T-cell (primary cell): ENCODE measurements at regions not wholly inside any gene's neighbourhood (a gene's known extent, or its start where the extent isn't known, plus 50 kb on each side); places are given as distances from the start of the nearest gene placed in this dataset.

Experiments
- ATAC-seq, 4 experiments: fragments of 200-7000 bp in 3 of 4; fragments of 150-1000 bp in 1 of 4; cut with Tn5 transposase; replicated peaks in 1 of 4; 1 replicate in 3 of 4; 2 replicates in 1 of 4; pipeline ENCODE4 v1.10.0; 2021; ENCODE audit warnings: moderate library complexity in 3 of 4, mild to moderate bottlenecking in 2 of 4, moderate number of reproducible peaks in 1 of 4
- CTCF ChIA-PET, 2 donors: fragments of 300-600 bp; sonication (Branson Sonifier 250); formaldehyde crosslinking; loops; one replicate each; lab custom pipeline; 2022; ENCODE audit warnings: antibody characterized with exemption in 2 of 2; lab: Charles Lee
- POLR2A ChIA-PET, 2 donors: fragments of 300-600 bp; sonication (Branson Sonifier 250); formaldehyde crosslinking; loops; one replicate each; lab custom pipeline; 2022; ENCODE audit warnings: antibody characterized with exemption in 2 of 2; lab: Charles Lee
- DNase-seq, 35 experiments: peaks; one replicate each; pipeline versions ENCODE4 v3.0.0 to v3.0.0-alpha.2; 2013 to 2023
- H3K27ac ChIP-seq: one replicate; pipeline ENCODE4 v1.5.1; 2013; ENCODE audit warnings: low read length
- H3K27me3 ChIP-seq, 2 experiments: replicated peaks in 1 of 2; 1 replicate in 1 of 2; 2 replicates in 1 of 2; pipeline versions ENCODE4 v1.6.1 to v1.7.0; 2013; ENCODE audit warnings: low read length in 1 of 2, mixed read lengths in 1 of 2; ENCODE audit not compliant: control insufficient read depth in 2 of 2, insufficient read depth in 2 of 2; ENCODE audit errors: extremely low read depth in 1 of 2
- H3K36me3 ChIP-seq, 2 donors: 1 replicate in 1 of 2; 2 replicates in 1 of 2; pipeline versions ENCODE4 v1.6.1 to v1.7.0; 2013; ENCODE audit warnings: low read length in 1 of 2; ENCODE audit not compliant: control insufficient read depth in 2 of 2, insufficient read depth in 1 of 2; ENCODE audit errors: extremely low read depth in 1 of 2
- H3K4me1 ChIP-seq, 2 experiments: 1 replicate in 1 of 2; 2 replicates in 1 of 2; pipeline versions ENCODE4 v1.6.1 to v1.7.0; 2013; ENCODE audit warnings: low read length in 2 of 2, mixed read lengths in 1 of 2; ENCODE audit not compliant: insufficient read depth in 2 of 2, control insufficient read depth in 1 of 2; ENCODE audit errors: extremely low read depth in 1 of 2
- H3K4me3 ChIP-seq, 2 donors: 1 replicate in 1 of 2; 2 replicates in 1 of 2; pipeline versions ENCODE4 v1.5.1 to v1.7.0; 2013; ENCODE audit warnings: mild to moderate bottlenecking in 2 of 2, low read length in 1 of 2, moderate library complexity in 1 of 2; ENCODE audit not compliant: control insufficient read depth in 1 of 2; ENCODE audit errors: extremely low read depth in 1 of 2
- H3K9me3 ChIP-seq: 2 replicates; pipeline ENCODE4 v1.7.0; 2013
- H3K27ac Mint-ChIP-seq, 2 donors: one replicate each; pipeline ENCODE4 v1.8.0; 2020 to 2021; ENCODE audit warnings: mild to moderate bottlenecking in 2 of 2, mixed read lengths in 2 of 2
- H3K27me3 Mint-ChIP-seq, 2 donors: one replicate each; pipeline ENCODE4 v1.8.0; 2021 to 2022; ENCODE audit warnings: mixed read lengths in 2 of 2
- H3K36me3 Mint-ChIP-seq: one replicate; pipeline ENCODE4 v1.8.0; 2021; ENCODE audit warnings: mixed read lengths
- H3K4me1 Mint-ChIP-seq, 3 donors: one replicate each; pipeline ENCODE4 v1.8.0; 2020 to 2022; ENCODE audit warnings: mixed read lengths in 3 of 3, mild to moderate bottlenecking in 1 of 3
- H3K4me3 Mint-ChIP-seq, 3 donors: one replicate each; pipeline ENCODE4 v1.8.0; 2020 to 2022; ENCODE audit warnings: mild to moderate bottlenecking in 3 of 3, mixed read lengths in 3 of 3, moderate library complexity in 3 of 3
- H3K9me3 Mint-ChIP-seq, 3 donors: one replicate each; pipeline ENCODE4 v1.8.0; 2020 to 2022; ENCODE audit warnings: mixed read lengths in 3 of 3
- WGBS: methylation state at CpG from one replicate; pipeline ENCODE4 v1.1.5; 2013; ENCODE audit warnings: missing lambda C conversion rate; ENCODE audit not compliant: insufficient coverage; 5-methylcytosine and 5-hydroxymethylcytosine counted together

DNA sequence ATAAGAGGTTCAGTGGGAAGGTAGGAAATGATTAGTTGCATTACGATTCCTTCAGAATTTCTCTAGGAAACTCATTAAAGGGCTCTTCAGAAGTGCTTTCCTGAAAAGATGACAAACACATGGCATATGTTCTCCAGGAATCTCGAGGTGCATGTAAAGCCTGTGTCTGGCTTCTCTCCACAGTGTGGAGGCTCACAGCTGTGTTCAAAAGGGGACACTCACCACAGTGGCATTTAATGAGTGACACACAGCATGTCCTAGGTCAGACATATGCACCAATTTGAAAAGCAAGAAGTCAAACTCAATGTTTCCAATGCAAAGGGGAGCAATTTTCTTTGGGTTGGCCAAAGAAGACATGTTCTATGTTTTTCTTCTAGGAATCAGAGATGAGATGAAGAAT is 976.9 kb downstream of the MAT2B start:
- Mint-ChIP-seq H3K9me3 (peaks cover 8 to 11% (median 10%) of the 10 kb centered on the region in 3 donors), H3K4me1 (no peaks in the 10 kb centered on the region), H3K27me3 (no peaks in the 10 kb centered on the region), H3K27ac (no peak overlapping the region), H3K4me3 (no peak overlapping the region), H3K36me3 (no peaks in the 10 kb centered on the region)
- ATAC-seq (no peak), DNase-seq (no peak)
- CTCF ChIA-PET, result no interaction called here
- Histone ChIP-seq H3K9me3 (no peaks in the 10 kb centered on the region), H3K27ac (no peak overlapping the region), H3K4me3 (no peak overlapping the region), H3K27me3 (no peaks in the 10 kb centered on the region), H3K36me3 (no peaks in the 10 kb centered on the region), H3K4me1 (no peaks in the 10 kb centered on the region)
- 17% methylated on average over 1 of the region's 2 CpGs for WGBS
- POLR2A ChIA-PET, result no interaction called here

DNA sequence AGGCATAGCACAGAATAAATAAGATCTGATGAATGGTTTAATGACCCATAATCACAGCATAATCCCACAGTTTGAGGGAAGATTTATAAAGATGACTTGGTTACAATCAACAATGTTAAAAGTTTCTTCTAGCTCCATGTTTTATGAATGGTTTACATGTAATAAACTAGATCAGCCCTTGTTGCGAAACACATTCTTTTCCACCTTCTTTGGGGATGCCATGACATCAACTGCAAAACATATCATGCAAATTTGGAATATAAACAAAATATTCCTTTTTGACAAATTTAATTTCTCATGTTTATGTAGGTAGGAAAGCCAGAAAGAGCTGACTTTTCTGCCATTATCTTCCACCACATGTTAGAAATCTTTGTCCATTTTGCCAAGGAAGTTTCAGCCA is 979.5 kb downstream of the MAT2B start:
- no peak for DNase-seq
- ChIA-PET POLR2A (no interaction called here), CTCF (no interaction called here)
- Histone ChIP-seq H3K4me3 (no peak overlapping the region), H3K9me3 (no peaks in the 10 kb centered on the region), H3K36me3 (no peaks in the 10 kb centered on the region), H3K27ac (no peak overlapping the region), H3K27me3 (no peaks in the 10 kb centered on the region), H3K4me1 (no peaks in the 10 kb centered on the region)
- no CpG with 5 or more reads among the region's 1 CpG for WGBS
- Mint-ChIP-seq H3K4me3 (no peak overlapping the region), H3K36me3 (no peaks in the 10 kb centered on the region), H3K4me1 (no peaks in the 10 kb centered on the region), H3K27ac (no peak overlapping the region), H3K9me3 (peaks cover 13 to 16% (median 15%) of the 10 kb centered on the region in 3 donors), H3K27me3 (no peaks in the 10 kb centered on the region)
- no peak for ATAC-seq

DNA sequence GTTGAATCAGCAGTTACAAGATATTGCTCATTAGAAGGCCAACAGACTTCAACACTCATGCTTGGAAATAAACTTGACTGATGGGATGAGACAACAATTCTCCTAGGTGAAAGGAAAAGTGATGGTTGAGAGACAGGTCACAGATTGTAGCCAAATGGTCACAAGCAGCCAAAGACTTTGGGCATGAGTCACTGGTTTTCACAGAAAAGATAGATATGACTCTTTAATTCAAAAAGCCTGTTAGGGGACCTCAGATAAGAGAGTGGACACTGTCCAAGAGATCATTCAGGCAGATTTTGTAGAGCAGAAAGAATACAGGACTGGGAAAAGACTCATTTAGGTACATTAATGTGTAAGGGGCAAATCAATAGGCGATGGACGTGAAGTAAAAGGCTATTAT is 982.5 kb downstream of the MAT2B start:
- Mint-ChIP-seq H3K27me3 (no peaks in the 10 kb centered on the region), H3K4me1 (no peaks in the 10 kb centered on the region), H3K9me3 (peaks cover 9 to 13% (median 12%) of the 10 kb centered on the region in 3 donors), H3K27ac (no peak overlapping the region), H3K36me3 (no peaks in the 10 kb centered on the region), H3K4me3 (no peak overlapping the region)
- ATAC-seq (no peak), DNase-seq (no peak)
- Histone ChIP-seq H3K9me3 (no peaks in the 10 kb centered on the region), H3K27ac (no peak overlapping the region), H3K4me1 (no peaks in the 10 kb centered on the region), H3K36me3 (no peaks in the 10 kb centered on the region), H3K27me3 (no peaks in the 10 kb centered on the region), H3K4me3 (no peak overlapping the region)
- CTCF ChIA-PET, result no interaction called here
- POLR2A ChIA-PET, result no interaction called here
- 75% methylated on average over 2 of the region's 2 CpGs for WGBS

DNA sequence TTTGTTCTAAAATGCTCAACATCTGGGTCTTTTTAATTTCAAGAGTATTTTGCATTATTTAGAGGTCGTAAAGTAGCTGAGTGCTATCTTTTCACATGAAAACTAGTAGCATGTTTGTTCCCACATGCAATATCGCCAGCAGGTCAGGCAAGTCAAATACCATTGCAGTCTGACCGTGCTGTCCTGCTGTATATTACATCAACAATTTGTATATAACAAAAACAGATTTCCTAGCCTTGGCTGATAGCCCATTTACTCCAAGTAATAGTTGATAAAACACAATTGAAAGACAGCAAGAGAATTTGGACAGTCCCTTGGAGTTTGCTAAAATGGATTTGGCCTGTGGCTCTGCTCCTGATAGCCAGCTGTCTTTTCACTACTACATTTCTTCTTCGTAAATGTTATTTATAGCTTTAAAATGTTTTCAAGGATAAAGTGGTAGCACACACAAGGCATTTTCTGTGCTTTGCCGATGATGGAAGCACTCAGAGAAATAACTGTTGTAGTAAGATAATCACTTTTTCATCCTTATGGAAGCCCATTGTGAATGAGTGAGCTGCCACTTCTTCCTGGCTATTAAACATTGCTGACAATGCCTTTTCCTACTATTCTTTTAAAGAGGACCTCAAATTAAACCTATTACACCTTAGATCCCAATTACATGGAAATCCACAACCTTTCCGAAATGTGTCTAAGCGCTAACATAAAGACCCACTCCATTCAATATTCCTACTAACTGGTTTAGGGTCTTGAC is 992.1 kb downstream of the MAT2B start:
- Histone ChIP-seq H3K36me3 (no peaks in the 10 kb centered on the region), H3K27ac (no peak overlapping the region), H3K4me3 (no peak overlapping the region), H3K9me3 (no peaks in the 10 kb centered on the region), H3K27me3 (no peaks in the 10 kb centered on the region), H3K4me1 (no peaks in the 10 kb centered on the region)
- POLR2A ChIA-PET, result no interaction called here
- Mint-ChIP-seq H3K9me3 (peaks cover 0 to 5% (median 4%) of the 10 kb centered on the region in 3 donors), H3K4me1 (no peaks in the 10 kb centered on the region), H3K36me3 (no peaks in the 10 kb centered on the region), H3K27me3 (no peaks in the 10 kb centered on the region), H3K4me3 (no peak overlapping the region), H3K27ac (no peak overlapping the region)
- ATAC-seq (no peak), DNase-seq (no peak)
- CTCF ChIA-PET, result no interaction called here
- 68% methylated on average over 3 of the region's 7 CpGs for WGBS

DNA sequence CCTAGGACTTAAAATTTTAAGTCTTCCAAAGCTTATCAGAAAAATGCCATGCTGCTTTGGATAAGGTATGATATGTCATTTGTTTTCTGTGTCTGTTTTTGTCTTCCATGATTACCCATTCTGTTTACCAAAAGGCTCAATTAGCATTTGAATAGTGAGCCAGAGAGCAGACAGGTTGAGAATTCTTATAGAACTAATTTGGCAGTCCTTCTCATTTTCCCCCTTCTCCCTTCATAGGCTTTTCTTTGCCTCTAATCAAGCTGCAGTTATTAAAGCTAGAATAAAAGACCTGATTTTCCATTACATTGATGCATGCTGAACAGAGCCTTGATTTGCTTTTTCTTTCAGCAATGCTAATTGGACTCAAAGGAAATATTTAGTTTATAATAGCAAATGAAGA is 993.0 kb downstream of the MAT2B start:
- no peak overlapping the region for H3K27ac Mint-ChIP-seq
- ChIA-PET POLR2A (no interaction called here), CTCF (no interaction called here)
- no peaks in the 10 kb centered on the region for H3K36me3 ChIP-seq
- no peaks in the 10 kb centered on the region for H3K27me3 Mint-ChIP-seq
- ATAC-seq, result no peak
- H3K4me3 ChIP-seq, result no peak overlapping the region
- H3K4me1 Mint-ChIP-seq, result no peaks in the 10 kb centered on the region
- DNase-seq, result no peak
- peaks cover 0 to 5% (median 4%) of the 10 kb centered on the region in 3 donors for H3K9me3 Mint-ChIP-seq
- H3K36me3 Mint-ChIP-seq, result no peaks in the 10 kb centered on the region
- no peaks in the 10 kb centered on the region for H3K4me1 ChIP-seq
- H3K27me3 ChIP-seq, result no peaks in the 10 kb centered on the region
- no peaks in the 10 kb centered on the region for H3K9me3 ChIP-seq
- H3K4me3 Mint-ChIP-seq, result no peak overlapping the region
- no peak overlapping the region for H3K27ac ChIP-seq

DNA sequence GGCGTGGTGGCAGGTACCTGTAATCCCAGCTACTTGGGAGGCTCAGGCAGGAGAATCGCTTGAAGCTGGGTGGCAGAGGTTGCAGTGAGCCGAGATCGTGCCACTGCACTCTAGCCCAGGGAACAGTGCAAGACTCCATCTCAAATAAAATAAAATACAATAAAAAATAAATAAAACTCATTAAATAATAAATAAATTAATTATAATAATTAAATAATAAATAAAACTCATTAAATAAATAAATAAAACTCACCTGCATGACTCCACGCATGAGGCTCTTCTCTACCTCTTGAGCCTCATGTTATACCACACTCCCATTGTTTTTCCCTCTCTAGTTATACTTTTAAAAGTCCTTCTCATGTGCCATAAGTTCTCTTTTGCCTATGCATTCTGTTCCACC is 995.4 kb downstream of the MAT2B start:
- H3K27ac Mint-ChIP-seq, result no peak overlapping the region
- H3K36me3 Mint-ChIP-seq, result no peaks in the 10 kb centered on the region
- 67% methylated on average over 1 of the region's 5 CpGs for WGBS
- H3K27me3 ChIP-seq, result no peaks in the 10 kb centered on the region
- H3K9me3 Mint-ChIP-seq, result peaks cover 0 to 4% (median 4%) of the 10 kb centered on the region in 3 donors
- H3K4me1 Mint-ChIP-seq, result no peaks in the 10 kb centered on the region
- DNase-seq, result no peak
- ATAC-seq, result no peak
- H3K4me3 ChIP-seq, result no peak overlapping the region
- CTCF ChIA-PET, result no interaction called here
- no peaks in the 10 kb centered on the region for H3K9me3 ChIP-seq
- no peak overlapping the region for H3K4me3 Mint-ChIP-seq
- no peaks in the 10 kb centered on the region for H3K4me1 ChIP-seq
- POLR2A ChIA-PET, result no interaction called here
- H3K27ac ChIP-seq, result no peak overlapping the region
- H3K36me3 ChIP-seq, result no peaks in the 10 kb centered on the region
- no peaks in the 10 kb centered on the region for H3K27me3 Mint-ChIP-seq

DNA sequence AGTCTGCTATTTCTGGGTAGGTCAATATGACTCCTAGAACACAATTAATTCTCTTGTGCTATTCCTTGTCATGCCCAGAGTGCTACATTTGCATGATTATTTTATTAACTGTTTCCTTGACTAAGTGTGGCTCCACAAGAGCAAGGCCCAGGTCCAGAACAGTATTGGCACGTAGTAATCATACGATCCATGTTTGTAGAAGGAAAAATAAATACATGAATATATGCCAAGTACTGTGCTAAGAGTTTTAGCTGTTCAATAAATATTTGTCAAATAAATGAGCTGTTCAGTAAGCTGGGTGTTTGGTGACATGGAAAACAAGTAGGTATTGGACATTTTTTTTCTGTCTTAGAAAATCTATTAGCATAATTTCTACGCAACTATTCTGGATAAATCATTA is 995.9 kb downstream of the MAT2B start:
- no peaks in the 10 kb centered on the region for H3K36me3 Mint-ChIP-seq
- WGBS, result no CpG with 5 or more reads among the region's 3 CpGs
- Histone ChIP-seq H3K4me1 (no peaks in the 10 kb centered on the region), H3K4me3 (no peak overlapping the region), H3K36me3 (no peaks in the 10 kb centered on the region), H3K9me3 (no peaks in the 10 kb centered on the region), H3K27me3 (no peaks in the 10 kb centered on the region), H3K27ac (no peak overlapping the region)
- ChIA-PET POLR2A (no interaction called here), CTCF (no interaction called here)
- no peak overlapping the region for H3K4me3 Mint-ChIP-seq
- ATAC-seq (no peak), DNase-seq (no peak)
- no peaks in the 10 kb centered on the region for H3K27me3 Mint-ChIP-seq
- H3K4me1 Mint-ChIP-seq, result no peaks in the 10 kb centered on the region
- H3K9me3 Mint-ChIP-seq, result peaks cover 0 to 4% (median 4%) of the 10 kb centered on the region in 3 donors
- no peak overlapping the region for H3K27ac Mint-ChIP-seq
